ENCODE measurements at regions not wholly inside any gene's neighbourhood (a gene's known extent, or its start where the extent isn't known, plus 50 kb on each side); places are given as distances from the start of the nearest gene placed in this dataset.

DNA sequence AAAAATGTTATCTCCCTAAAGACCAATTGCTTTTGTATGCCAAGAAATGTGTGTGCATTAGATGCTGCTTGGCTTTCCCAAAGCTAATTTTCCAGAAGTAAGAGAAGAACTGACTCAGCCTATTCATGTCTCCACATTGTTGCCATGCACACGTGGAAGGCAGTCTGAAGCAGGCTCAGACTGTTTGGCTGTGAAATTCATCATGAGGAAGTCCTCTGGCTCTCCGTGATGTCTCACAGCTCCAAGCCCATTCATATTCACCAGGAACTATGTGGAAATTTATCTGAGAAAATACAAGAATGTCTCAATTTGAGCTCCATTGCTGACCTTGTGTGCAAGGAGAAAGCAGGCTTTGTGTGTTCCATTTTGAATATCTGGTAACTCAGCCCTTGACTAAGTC, 1022.2 kb upstream of the GJE1 start:
- TF ChIP-seq CTCF (IDR thresholded peaks at IDR 0.05) (no peak), POLR2A (IDR thresholded peaks at IDR 0.05) (no peak)
